ENCODE measurements at regions not wholly inside any gene's neighbourhood (a gene's known extent, or its start where the extent isn't known, plus 50 kb on each side); places are given as distances from the start of the nearest gene placed in this dataset.

GRCh38 chr14:105840266-105841021 is 314.1 kb downstream of the TMEM121 start:
- no peak for DNase-seq (ENCODE audit: low read depth in 2 of 3, low spot score in 1 of 3)

GRCh38 chr14:105841022-105842009 is 314.9 kb downstream of the TMEM121 start:
- DNase-seq (ENCODE audit: low read depth in 2 of 3, low spot score in 1 of 3) = no peak

GRCh38 chr14:105842105-105842504 is 315.7 kb downstream of the TMEM121 start:
- DNase-seq (ENCODE audit: low read depth in 2 of 3, low spot score in 1 of 3) = no peak

GRCh38 chr14:105843444-105844046 is 317.2 kb downstream of the TMEM121 start:
- no peak for DNase-seq (ENCODE audit: low read depth in 2 of 3, low spot score in 1 of 3)

DNA sequence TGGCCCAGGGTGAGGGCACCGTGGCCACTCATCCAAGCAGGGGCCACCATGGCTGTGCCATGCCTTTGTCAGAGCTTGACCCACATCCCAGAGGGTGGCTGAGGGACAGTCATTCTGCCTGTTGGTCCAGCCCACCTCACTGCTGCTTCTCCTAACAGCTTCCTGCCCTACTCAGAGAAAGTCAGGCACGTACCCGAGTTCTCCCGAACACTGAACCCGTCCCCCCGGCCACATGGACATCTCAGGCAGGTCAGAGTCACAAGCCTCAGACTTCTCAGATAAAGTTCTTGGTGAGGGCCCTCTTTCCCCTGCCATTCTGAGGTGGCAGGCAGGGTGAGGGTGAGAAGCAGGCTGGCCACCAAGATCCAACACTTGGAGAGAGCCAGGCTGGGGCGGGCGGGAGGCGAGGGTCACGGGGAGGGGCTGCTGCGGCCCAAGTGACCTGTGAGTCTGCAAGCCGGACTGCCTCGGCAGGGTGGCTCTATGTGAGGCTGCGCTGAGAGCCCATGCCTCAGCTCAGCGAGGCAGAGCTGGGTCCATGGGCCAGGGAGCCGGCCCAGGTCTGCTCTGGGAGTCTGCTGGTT is 317.8 kb downstream of the TMEM121 start:
- DNase-seq (ENCODE audit: low read depth in 2 of 3, low spot score in 1 of 3) = no peak

- no peak for DNase-seq (ENCODE audit: low read depth in 2 of 3, low spot score in 1 of 3)
These were observed 318.7 kb downstream of the TMEM121 start for GRCh38 chr14:105844810-105845724.

DNA sequence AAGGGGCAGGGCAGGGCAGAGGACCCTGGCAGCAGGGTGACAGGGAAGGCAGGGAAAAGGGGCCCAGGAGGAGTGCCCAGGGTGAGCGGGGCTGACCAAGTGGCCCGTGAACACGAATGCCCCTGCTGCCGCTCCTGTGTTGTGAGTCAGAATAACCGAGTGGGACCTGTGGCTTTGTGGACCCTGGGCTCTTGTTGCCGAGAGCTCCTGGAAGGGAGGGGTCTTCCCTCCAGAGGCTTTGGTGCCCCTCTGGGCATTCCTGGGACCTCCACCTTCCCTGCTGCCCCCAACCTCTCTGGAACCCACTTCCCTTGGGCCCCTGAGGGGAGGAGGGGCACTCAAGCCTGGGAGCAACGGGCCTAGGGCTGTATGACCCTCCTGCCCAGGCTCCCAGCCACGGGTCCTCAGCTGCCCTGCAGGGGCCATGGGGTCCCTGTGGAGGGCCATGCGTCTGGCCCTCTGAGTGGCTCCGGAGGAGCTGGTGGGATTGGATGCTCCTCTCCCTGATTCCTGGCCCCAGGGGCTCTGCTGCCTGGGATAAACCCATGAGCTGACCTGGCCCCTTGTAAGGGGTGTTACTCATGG is 319.4 kb downstream of the TMEM121 start:
- no peak for DNase-seq (ENCODE audit: low read depth in 2 of 3, low spot score in 1 of 3)

- DNase-seq (ENCODE audit: low read depth in 2 of 3, low spot score in 1 of 3) = no peak
These were observed 319.9 kb downstream of the TMEM121 start for GRCh38 chr14:105846312-105846711.

- DNase-seq (ENCODE audit: low read depth in 2 of 3, low spot score in 1 of 3) = no peak
These were observed 321.0 kb downstream of the TMEM121 start for GRCh38 chr14:105847400-105847799.

DNA sequence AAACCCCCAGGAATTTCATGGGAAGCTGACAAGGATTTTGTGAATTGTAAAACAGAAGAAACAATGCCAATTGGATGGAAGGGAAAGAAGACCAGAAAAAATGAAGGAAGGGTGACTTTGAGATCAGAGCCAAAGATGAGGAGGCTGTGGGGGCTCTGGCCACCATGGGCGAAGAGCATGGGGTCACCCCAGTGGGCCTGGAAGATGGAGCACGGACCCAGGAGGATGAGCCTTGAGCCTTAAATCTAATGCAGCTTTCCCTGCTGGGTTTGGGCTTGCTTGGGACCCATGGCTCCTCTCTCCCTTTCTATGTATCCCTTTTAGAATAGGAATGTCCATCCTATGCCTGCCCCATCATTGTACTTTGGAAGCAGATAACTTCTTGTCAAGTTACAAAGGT is 322.2 kb downstream of the TMEM121 start:
- DNase-seq (ENCODE audit: low read depth in 2 of 3, low spot score in 1 of 3) = no peak

- DNase-seq (ENCODE audit: low read depth in 2 of 3, low spot score in 1 of 3) = no peak
These were observed 323.7 kb downstream of the TMEM121 start for GRCh38 chr14:105849933-105850626.

GRCh38 chr14:105850853-105851581 is 324.6 kb downstream of the TMEM121 start:
- no peak for DNase-seq (ENCODE audit: low read depth in 2 of 3, low spot score in 1 of 3)

DNA sequence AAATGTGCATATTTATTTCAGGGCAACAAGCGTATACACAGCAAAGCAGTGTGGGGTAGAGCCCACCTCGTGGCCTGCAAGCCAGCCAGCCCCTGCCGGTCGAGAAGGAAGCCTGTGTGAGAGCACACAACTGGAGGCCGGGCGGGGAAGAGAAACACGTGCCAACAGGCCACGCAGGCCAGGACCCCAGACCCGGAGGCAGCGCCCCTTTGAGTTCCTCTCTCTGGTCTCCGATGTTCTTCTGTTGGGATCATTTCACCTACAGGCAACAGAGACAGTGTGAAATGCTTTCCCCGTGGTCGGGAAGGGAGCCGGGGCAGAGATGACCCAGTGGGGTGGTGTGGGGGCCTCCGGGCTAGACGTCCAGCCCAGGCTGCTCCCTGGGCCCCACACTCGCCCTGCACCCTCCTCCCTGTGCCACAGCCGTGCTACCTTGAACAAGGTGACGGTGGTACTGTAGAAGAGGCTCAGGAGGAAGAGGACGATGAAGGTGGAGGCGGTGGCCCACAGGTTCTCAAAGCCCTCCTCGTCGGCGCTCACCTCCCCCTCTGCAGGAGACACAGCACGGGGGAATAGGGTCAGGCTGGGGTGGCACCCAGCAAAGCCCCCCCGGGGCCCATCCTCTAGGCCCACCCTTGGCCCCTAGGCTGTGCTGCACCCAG is 325.5 kb downstream of the TMEM121 start:
- DNase-seq (ENCODE audit: low read depth in 2 of 3, low spot score in 1 of 3) = no peak

GRCh38 chr14:105852378-105853088 is 326.1 kb downstream of the TMEM121 start:
- DNase-seq (ENCODE audit: low read depth in 2 of 3, low spot score in 1 of 3) = no peak

GRCh38 chr14:105853089-105853906 is 326.9 kb downstream of the TMEM121 start:
- DNase-seq (ENCODE audit: low read depth in 2 of 3, low spot score in 1 of 3) = no peak

- DNase-seq (ENCODE audit: low read depth in 2 of 3, low spot score in 1 of 3) = no peak
These were observed 327.7 kb downstream of the TMEM121 start for GRCh38 chr14:105853907-105854599.

Measured in stimulated activated CD4-positive, alpha-beta T cell treated with anti-CD3 and anti-CD28 coated beads, Interleukin-12 subunit alpha, Interleukin-12 subunit beta, amount 100 ng/mL, for 48 hours (primary cell).